GM21576 (cell line): ENCODE measurements at regions not wholly inside any gene's neighbourhood (a gene's known extent, or its start where the extent isn't known, plus 50 kb on each side); places are given as distances from the start of the nearest gene placed in this dataset.
"Not testable (repeated sequence)": the region's sequence is repeated elsewhere in the genome, so short reads cannot be mapped to it uniquely, and the experiment has no call there.

ENCODE experiments used
- ATAC-seq: cut with Tn5 transposase; IDR thresholded peaks from one replicate; pipeline ENCODE4 v1.9.1; 2021; ENCODE audit warnings: mild to moderate bottlenecking, moderate library complexity; ENCODE audit not compliant: unreplicated experiment

GRCh38 chr5:75951158-75951557, 132.0 kb upstream of the SV2C start:
- no peak for ATAC-seq

GRCh38 chr5:75948438-75948837, 134.7 kb upstream of the SV2C start:
- ATAC-seq, result no peak

GRCh38 chr5:75940418-75940817, 142.8 kb upstream of the SV2C start:
- ATAC-seq, result no peak

- ATAC-seq, result no peak
Measured at GRCh38 chr5:75935572-75935971, 147.6 kb upstream of the SV2C start.

GRCh38 chr5:75933489-75933888, 149.7 kb upstream of the SV2C start:
- no peak for ATAC-seq

GRCh38 chr5:75931175-75931574, 152.0 kb upstream of the SV2C start:
- ATAC-seq, result no peak

GRCh38 chr5:75928992-75929391, 154.2 kb upstream of the SV2C start:
- no peak for ATAC-seq

- ATAC-seq, result no peak
Measured at GRCh38 chr5:75922480-75922879, 160.7 kb upstream of the SV2C start.

- no peak for ATAC-seq
Measured at GRCh38 chr5:75921011-75921410, 162.2 kb upstream of the SV2C start.

- ATAC-seq, result no peak
Measured at GRCh38 chr5:75916144-75916543, 167.0 kb upstream of the SV2C start.

- no peak for ATAC-seq
Measured at GRCh38 chr5:75909223-75909622, 174.0 kb upstream of the SV2C start.

GRCh38 chr5:75907651-75908050, 175.5 kb upstream of the SV2C start:
- ATAC-seq, result no peak

GRCh38 chr5:75894482-75894881, 177.2 kb upstream of the POC5 start:
- no peak for ATAC-seq

- no peak for ATAC-seq
Measured at GRCh38 chr5:75891736-75892135, 174.5 kb upstream of the POC5 start.

GRCh38 chr5:75891020-75891419, 173.8 kb upstream of the POC5 start:
- no peak for ATAC-seq

- ATAC-seq, result no peak
Measured at GRCh38 chr5:75890546-75890945, 173.3 kb upstream of the POC5 start.

GRCh38 chr5:75886706-75887105, 169.5 kb upstream of the POC5 start:
- ATAC-seq, result no peak

GRCh38 chr5:75885849-75886596, 168.8 kb upstream of the POC5 start:
- no peak for ATAC-seq

GRCh38 chr5:75885321-75885720, 168.1 kb upstream of the POC5 start:
- no peak for ATAC-seq

GRCh38 chr5:75869891-75870290, 152.7 kb upstream of the POC5 start:
- ATAC-seq, result no peak

- ATAC-seq, result no peak
Measured at GRCh38 chr5:75862872-75863271, 145.6 kb upstream of the POC5 start.

GRCh38 chr5:75859621-75860020, 142.4 kb upstream of the POC5 start:
- not testable (repeated sequence) for ATAC-seq

GRCh38 chr5:75856056-75856455, 138.8 kb upstream of the POC5 start:
- ATAC-seq, result no peak
